Mesenchymal stem cell (in vitro differentiated cells and primary cell): ENCODE measurements at regions not wholly inside any gene's neighbourhood (a gene's known extent, or its start where the extent isn't known, plus 50 kb on each side); places are given as distances from the start of the nearest gene placed in this dataset.
"Not testable (repeated sequence)": the region's sequence is repeated elsewhere in the genome, so short reads cannot be mapped to it uniquely, and the experiment has no call there.

Source experiments
- DNase-seq: peaks from one replicate; pipeline ENCODE4 v3.0.0-alpha.2; 2013
- H2AFZ ChIP-seq: one replicate; pipeline ENCODE4 v1.6.1; 2013; ENCODE audit warnings: low read depth, mild to moderate bottlenecking, control low read depth, inconsistent platforms, low read length, moderate library complexity
- H2AK5ac ChIP-seq: 2 replicates; pipeline ENCODE4 v1.6.1; 2013; ENCODE audit warnings: low read length, moderate library complexity, mild to moderate bottlenecking, inconsistent platforms; ENCODE audit not compliant: severe bottlenecking
- H2BK120ac ChIP-seq: one replicate; pipeline ENCODE4 v1.6.1; 2013; ENCODE audit warnings: low read depth, mild to moderate bottlenecking, inconsistent platforms, low read length, moderate library complexity
- H2BK12ac ChIP-seq, 2 experiments: one replicate each; pipeline ENCODE4 v1.6.1; 2013; ENCODE audit warnings: inconsistent platforms in 2 of 2, low read length in 2 of 2, mild to moderate bottlenecking in 2 of 2, moderate library complexity in 2 of 2, control low read depth in 1 of 2
- H2BK15ac ChIP-seq: one replicate; pipeline ENCODE4 v1.6.1; 2013; ENCODE audit warnings: mild to moderate bottlenecking, low read depth, inconsistent platforms; ENCODE audit not compliant: poor library complexity, severe bottlenecking
- H2BK5ac ChIP-seq: 2 replicates; pipeline ENCODE4 v1.6.1; 2013; ENCODE audit warnings: low read depth, mild to moderate bottlenecking, low read length, control low read depth, inconsistent platforms; ENCODE audit not compliant: poor library complexity, severe bottlenecking
- H3K14ac ChIP-seq, 2 experiments: one replicate each; pipeline ENCODE4 v1.6.1; 2013; ENCODE audit warnings: inconsistent platforms in 2 of 2, low read length in 2 of 2, control low read depth in 1 of 2, mild to moderate bottlenecking in 1 of 2, moderate library complexity in 1 of 2
- H3K18ac ChIP-seq, 2 experiments: one replicate each; pipeline ENCODE4 v1.6.1; 2013; ENCODE audit warnings: inconsistent platforms in 2 of 2, low read length in 2 of 2, control low read depth in 1 of 2, low read depth in 1 of 2, mild to moderate bottlenecking in 1 of 2
- H3K23ac ChIP-seq, 2 experiments: one replicate each; pipeline ENCODE4 v1.6.1; 2013; ENCODE audit warnings: inconsistent platforms in 2 of 2, low read length in 2 of 2, mild to moderate bottlenecking in 2 of 2, moderate library complexity in 2 of 2, control low read depth in 1 of 2
- H3K27ac ChIP-seq: 2 replicates; pipeline ENCODE4 v1.5.1; 2013; ENCODE audit warnings: mild to moderate bottlenecking, moderate library complexity, low read length, control low read depth, inconsistent platforms; ENCODE audit not compliant: poor library complexity, severe bottlenecking
- H3K27me3 ChIP-seq, 2 experiments: 2 replicates each; pipeline versions ENCODE4 v1.6.1 to v1.7.0; 2013; ENCODE audit warnings: low read length in 2 of 2, mild to moderate bottlenecking in 2 of 2, moderate library complexity in 2 of 2, control low read depth in 1 of 2, inconsistent platforms in 1 of 2; ENCODE audit not compliant: control insufficient read depth in 1 of 2, insufficient read depth in 1 of 2
- H3K36me3 ChIP-seq, 2 experiments: 2 replicates each; pipeline versions ENCODE4 v1.6.1 to v1.7.0; 2013; ENCODE audit warnings: low read length in 2 of 2, control low read depth in 1 of 2, inconsistent platforms in 1 of 2, low read depth in 1 of 2, mild to moderate bottlenecking in 1 of 2; ENCODE audit not compliant: insufficient read depth in 2 of 2, control insufficient read depth in 1 of 2
- H3K4ac ChIP-seq, 2 experiments: one replicate each; pipeline ENCODE4 v1.6.1; 2013; ENCODE audit warnings: inconsistent platforms in 2 of 2, low read length in 2 of 2, mild to moderate bottlenecking in 2 of 2, moderate library complexity in 2 of 2, control low read depth in 1 of 2, low read depth in 1 of 2
- H3K4me1 ChIP-seq: 2 replicates; pipeline ENCODE4 v1.6.1; 2013; ENCODE audit warnings: low read depth, low read length, control low read depth; ENCODE audit not compliant: control insufficient read depth, insufficient read depth
- H3K4me2 ChIP-seq: 2 replicates; pipeline ENCODE4 v1.6.1; 2013; ENCODE audit warnings: low read length, mild to moderate bottlenecking, inconsistent platforms; ENCODE audit not compliant: poor library complexity, severe bottlenecking
- H3K4me3 ChIP-seq, 2 experiments: 2 replicates each; pipeline versions ENCODE4 v1.5.1 to v1.7.0; 2013; ENCODE audit warnings: low read length in 2 of 2, mild to moderate bottlenecking in 2 of 2, control low read depth in 1 of 2, low read depth in 1 of 2; ENCODE audit not compliant: insufficient read depth in 1 of 2
- H3K79me1 ChIP-seq: replicated peaks from 2 replicates; pipeline ENCODE4 v1.6.1; 2013; ENCODE audit warnings: mild to moderate bottlenecking, control low read depth, low read length, inconsistent platforms; ENCODE audit not compliant: poor library complexity, severe bottlenecking
- H3K9ac ChIP-seq: 2 replicates; pipeline ENCODE4 v1.7.0; 2013; ENCODE audit warnings: mild to moderate bottlenecking, low read length, moderate library complexity
- H3K9me3 ChIP-seq: 2 replicates; pipeline ENCODE4 v1.7.0; 2013; ENCODE audit warnings: mild to moderate bottlenecking, low read length; ENCODE audit not compliant: control insufficient read depth
- H4K8ac ChIP-seq: one replicate; pipeline ENCODE4 v1.6.1; 2013; ENCODE audit warnings: inconsistent platforms, mild to moderate bottlenecking, low read length, moderate library complexity
- H4K91ac ChIP-seq: one replicate; pipeline ENCODE4 v1.6.1; 2013; ENCODE audit warnings: mild to moderate bottlenecking, low read length, inconsistent platforms
- WGBS: methylation state at CpG from one replicate; pipeline ENCODE4 v1.1.7; 2013; ENCODE audit warnings: mixed read lengths; 5-methylcytosine and 5-hydroxymethylcytosine counted together

- peak; percentile 82 for DNase-seq
Measured at GRCh38 chr4:60724623-60725022, 475.5 kb upstream of the ADGRL3 start.

GRCh38 chr4:60726779-60727178, 473.3 kb upstream of the ADGRL3 start:
- H2BK12ac ChIP-seq, result no peak overlapping the region
- H3K36me3 ChIP-seq, result no peaks in the 10 kb centered on the region
- H2AFZ ChIP-seq, result no peak overlapping the region
- no peaks in the 10 kb centered on the region for H3K79me1 ChIP-seq
- no peak overlapping the region for H3K14ac ChIP-seq
- H4K8ac ChIP-seq, result no peak overlapping the region
- H3K4me3 ChIP-seq, result no peak overlapping the region
- H2BK5ac ChIP-seq, result no peak overlapping the region
- H3K23ac ChIP-seq, result no peak overlapping the region
- no peak overlapping the region for H3K27ac ChIP-seq
- H3K27me3 ChIP-seq, result no peaks in the 10 kb centered on the region
- no peak overlapping the region for H3K9ac ChIP-seq
- no peak overlapping the region for H4K91ac ChIP-seq
- H3K4me1 ChIP-seq, result peaks cover 4% of the 10 kb centered on the region
- H2BK120ac ChIP-seq, result no peak overlapping the region
- H3K4me2 ChIP-seq, result no peak overlapping the region
- H2BK15ac ChIP-seq, result no peak overlapping the region
- H3K18ac ChIP-seq, result no peak overlapping the region
- DNase-seq, result no peak
- H2AK5ac ChIP-seq, result no peak overlapping the region
- H3K4ac ChIP-seq, result no peak overlapping the region
- no peaks in the 10 kb centered on the region for H3K9me3 ChIP-seq

More at GRCh38 chr4:60724623-60725022, 475.5 kb upstream of the ADGRL3 start:
- Histone ChIP-seq H3K18ac (no peak overlapping the region), H3K9ac (no peak overlapping the region), H3K27me3 (no peaks in the 10 kb centered on the region), H3K4me1 (peaks cover 4% of the 10 kb centered on the region), H3K27ac (peak overlapping the region; percentile 68), H3K36me3 (no peaks in the 10 kb centered on the region), H2BK5ac (no peak overlapping the region), H2AFZ (no peak overlapping the region), H3K4me2 (no peak overlapping the region), H2BK12ac (peak overlapping the region in 1 of 2 experiments; percentile 88), H2BK15ac (no peak overlapping the region), H3K23ac (no peak overlapping the region), H2AK5ac (no peak overlapping the region), H4K91ac (no peak overlapping the region), H3K9me3 (no peaks in the 10 kb centered on the region), H3K79me1 (no peaks in the 10 kb centered on the region), H2BK120ac (no peak overlapping the region), H3K4ac (no peak overlapping the region), H3K14ac (no peak overlapping the region), H4K8ac (no peak overlapping the region), H3K4me3 (no peak overlapping the region)
- no CpG with 5 or more reads among the region's 3 CpGs for whole genome bisulfite sequencing

GRCh38 chr4:60729194-60729593, 470.9 kb upstream of the ADGRL3 start:
- no peak overlapping the region for H3K18ac ChIP-seq
- H2BK15ac ChIP-seq, result no peak overlapping the region
- no peak for DNase-seq
- H2BK12ac ChIP-seq, result no peak overlapping the region
- no peak overlapping the region for H3K23ac ChIP-seq
- no peak overlapping the region for H2AK5ac ChIP-seq
- no peak overlapping the region for H3K4me3 ChIP-seq
- no peak overlapping the region for H3K27ac ChIP-seq
- H3K9me3 ChIP-seq, result no peaks in the 10 kb centered on the region
- H4K8ac ChIP-seq, result no peak overlapping the region
- no peak overlapping the region for H2BK120ac ChIP-seq
- no peaks in the 10 kb centered on the region for H3K79me1 ChIP-seq
- H3K14ac ChIP-seq, result no peak overlapping the region
- H2BK5ac ChIP-seq, result no peak overlapping the region
- H3K4me2 ChIP-seq, result no peak overlapping the region
- H2AFZ ChIP-seq, result no peak overlapping the region
- no peak overlapping the region for H4K91ac ChIP-seq
- H3K4me1 ChIP-seq, result peaks cover 2% of the 10 kb centered on the region
- no peaks in the 10 kb centered on the region for H3K27me3 ChIP-seq
- H3K4ac ChIP-seq, result no peak overlapping the region
- no peaks in the 10 kb centered on the region for H3K36me3 ChIP-seq
- no peak overlapping the region for H3K9ac ChIP-seq

- not testable (repeated sequence) for H3K9ac ChIP-seq, H3K9me3 ChIP-seq, H3K4me1 ChIP-seq, H3K4me3 ChIP-seq, H2BK5ac ChIP-seq, H3K27ac ChIP-seq, H3K18ac ChIP-seq, H4K8ac ChIP-seq, H2BK120ac ChIP-seq, H4K91ac ChIP-seq, H2BK15ac ChIP-seq, H2BK12ac ChIP-seq, H3K36me3 ChIP-seq, H3K4me2 ChIP-seq, DNase-seq, H3K23ac ChIP-seq, H2AFZ ChIP-seq, H3K14ac ChIP-seq, H3K27me3 ChIP-seq, H3K4ac ChIP-seq, H3K79me1 ChIP-seq, H2AK5ac ChIP-seq
- WGBS, result no CpG with 5 or more reads among the region's 3 CpGs
Measured at GRCh38 chr4:60729764-60730163, 470.4 kb upstream of the ADGRL3 start.
